Activated CD4-positive, alpha-beta memory T cell treated with anti-CD3 and anti-CD28 coated beads, Interleukin-2, amount 10 ng/mL, durations not matched to agents 7 days and 5 days (primary cell): ENCODE measurements at regions not wholly inside any gene's neighbourhood (a gene's known extent, or its start where the extent isn't known, plus 50 kb on each side); places are given as distances from the start of the nearest gene placed in this dataset.

Experiments
- CTCF ChIA-PET: fragments of 350-600 bp; sonication (Branson Sonifier 250); formaldehyde crosslinking; loops from one replicate; lab custom pipeline; 2021; ENCODE audit warnings: antibody characterized with exemption, inconsistent platforms; lab: Charles Lee
- POLR2A ChIA-PET: fragments of 350-600 bp; sonication (Branson Sonifier 250); formaldehyde crosslinking; loops from one replicate; lab custom pipeline; 2021; ENCODE audit warnings: antibody characterized with exemption; lab: Charles Lee
- DNase-seq: peaks from one replicate; pipeline ENCODE4 v3.0.0-alpha.2; 2020
- H3K27ac Mint-ChIP-seq: one replicate; pipeline ENCODE4 v1.8.0; 2021; ENCODE audit warnings: mild to moderate bottlenecking, mixed read lengths
- H3K27me3 Mint-ChIP-seq: one replicate; pipeline ENCODE4 v1.8.0; 2021; ENCODE audit warnings: mixed read lengths
- H3K36me3 Mint-ChIP-seq: one replicate; pipeline ENCODE4 v1.8.0; 2021; ENCODE audit warnings: low read depth, mixed read lengths
- H3K4me1 Mint-ChIP-seq: one replicate; pipeline ENCODE4 v1.8.0; 2021; ENCODE audit warnings: mixed read lengths
- H3K4me3 Mint-ChIP-seq: one replicate; pipeline ENCODE4 v1.8.0; 2021; ENCODE audit warnings: mild to moderate bottlenecking, mixed read lengths
- H3K9me3 Mint-ChIP-seq: one replicate; pipeline ENCODE4 v1.8.0; 2021; ENCODE audit warnings: mixed read lengths

- H3K36me3 Mint-ChIP-seq = no peaks in the 10 kb centered on the region
- DNase-seq = no peak
- no peaks in the 10 kb centered on the region for H3K27me3 Mint-ChIP-seq
- ChIA-PET CTCF (no interaction called here), POLR2A (interaction anchor here (0.7 kb wide), 1 partner anchor 14 kb away, joined by 3 read pairs; no protein-coding TSS in a partner anchor)
- H3K4me1 Mint-ChIP-seq = no peaks in the 10 kb centered on the region
- no peak overlapping the region for H3K27ac Mint-ChIP-seq
- H3K9me3 Mint-ChIP-seq = no peaks in the 10 kb centered on the region
- H3K4me3 Mint-ChIP-seq = no peak overlapping the region
These were observed 199.1 kb downstream of the TJP1 start for GRCh38 chr15:29623116-29623639.

- no peaks in the 10 kb centered on the region for H3K36me3 Mint-ChIP-seq
- POLR2A ChIA-PET = interaction anchor here (0.7 kb wide), 1 partner anchor 15 kb away, joined by 3 read pairs; no protein-coding TSS in a partner anchor
- no peaks in the 10 kb centered on the region for H3K9me3 Mint-ChIP-seq
- H3K4me1 Mint-ChIP-seq = no peaks in the 10 kb centered on the region
- CTCF ChIA-PET = no interaction called here
- H3K27me3 Mint-ChIP-seq = no peaks in the 10 kb centered on the region
- H3K4me3 Mint-ChIP-seq = no peak overlapping the region
- no peak for DNase-seq
- no peak overlapping the region for H3K27ac Mint-ChIP-seq
These were observed 199.6 kb downstream of the TJP1 start for GRCh38 chr15:29622637-29623036.

- no peaks in the 10 kb centered on the region for H3K27me3 Mint-ChIP-seq
- DNase-seq = no peak
- no peaks in the 10 kb centered on the region for H3K4me1 Mint-ChIP-seq
- CTCF ChIA-PET = no interaction called here
- H3K4me3 Mint-ChIP-seq = no peak overlapping the region
- POLR2A ChIA-PET = no interaction called here
- H3K9me3 Mint-ChIP-seq = no peaks in the 10 kb centered on the region
- no peak overlapping the region for H3K27ac Mint-ChIP-seq
- H3K36me3 Mint-ChIP-seq = no peaks in the 10 kb centered on the region
These were observed 200.7 kb downstream of the TJP1 start for GRCh38 chr15:29621616-29622015.

GRCh38 chr15:29618586-29618985 lies 203.7 kb downstream of the TJP1 start:
- peaks cover 3% of the 10 kb centered on the region for H3K9me3 Mint-ChIP-seq
- CTCF ChIA-PET = no interaction called here
- no peak overlapping the region for H3K4me3 Mint-ChIP-seq
- H3K27me3 Mint-ChIP-seq = no peaks in the 10 kb centered on the region
- no peaks in the 10 kb centered on the region for H3K36me3 Mint-ChIP-seq
- DNase-seq = no peak
- no peaks in the 10 kb centered on the region for H3K4me1 Mint-ChIP-seq
- H3K27ac Mint-ChIP-seq = no peak overlapping the region
- POLR2A ChIA-PET = no interaction called here

GRCh38 chr15:29616512-29616911 lies 205.8 kb downstream of the TJP1 start:
- no peak for DNase-seq
- Mint-ChIP-seq H3K4me1 (no peaks in the 10 kb centered on the region), H3K27ac (no peak overlapping the region), H3K4me3 (no peak overlapping the region), H3K27me3 (no peaks in the 10 kb centered on the region), H3K9me3 (peaks cover 3% of the 10 kb centered on the region), H3K36me3 (no peaks in the 10 kb centered on the region)
- CTCF ChIA-PET = no interaction called here
- POLR2A ChIA-PET = no interaction called here

- H3K27ac Mint-ChIP-seq = no peak overlapping the region
- CTCF ChIA-PET = no interaction called here
- POLR2A ChIA-PET = no interaction called here
- H3K36me3 Mint-ChIP-seq = no peaks in the 10 kb centered on the region
- H3K9me3 Mint-ChIP-seq = peaks cover 3% of the 10 kb centered on the region
- no peaks in the 10 kb centered on the region for H3K27me3 Mint-ChIP-seq
- no peaks in the 10 kb centered on the region for H3K4me1 Mint-ChIP-seq
- no peak for DNase-seq
- H3K4me3 Mint-ChIP-seq = no peak overlapping the region
These were observed 206.5 kb downstream of the TJP1 start for GRCh38 chr15:29615791-29616190.

GRCh38 chr15:29613951-29614382 lies 208.3 kb downstream of the TJP1 start:
- no peak for DNase-seq
- no peaks in the 10 kb centered on the region for H3K4me1 Mint-ChIP-seq
- H3K4me3 Mint-ChIP-seq = no peak overlapping the region
- H3K36me3 Mint-ChIP-seq = no peaks in the 10 kb centered on the region
- H3K9me3 Mint-ChIP-seq = peaks cover 3% of the 10 kb centered on the region
- ChIA-PET POLR2A (no interaction called here), CTCF (no interaction called here)
- no peaks in the 10 kb centered on the region for H3K27me3 Mint-ChIP-seq
- H3K27ac Mint-ChIP-seq = no peak overlapping the region

GRCh38 chr15:29612701-29613100 lies 209.6 kb downstream of the TJP1 start:
- POLR2A ChIA-PET = no interaction called here
- Mint-ChIP-seq H3K27me3 (no peaks in the 10 kb centered on the region), H3K36me3 (no peaks in the 10 kb centered on the region), H3K27ac (no peak overlapping the region), H3K4me1 (no peaks in the 10 kb centered on the region), H3K9me3 (peaks cover 3% of the 10 kb centered on the region), H3K4me3 (no peak overlapping the region)
- CTCF ChIA-PET = no interaction called here
- no peak for DNase-seq

- POLR2A ChIA-PET = no interaction called here
- no peaks in the 10 kb centered on the region for H3K36me3 Mint-ChIP-seq
- no peak for DNase-seq
- peaks cover 3% of the 10 kb centered on the region for H3K9me3 Mint-ChIP-seq
- CTCF ChIA-PET = no interaction called here
- no peaks in the 10 kb centered on the region for H3K4me1 Mint-ChIP-seq
- no peak overlapping the region for H3K4me3 Mint-ChIP-seq
- no peaks in the 10 kb centered on the region for H3K27me3 Mint-ChIP-seq
- H3K27ac Mint-ChIP-seq = no peak overlapping the region
These were observed 210.2 kb downstream of the TJP1 start for GRCh38 chr15:29612096-29612495.

- CTCF ChIA-PET = no interaction called here
- POLR2A ChIA-PET = no interaction called here
These were observed 211.2 kb downstream of the TJP1 start for GRCh38 chr15:29611057-29611456.

GRCh38 chr15:29601811-29602210 lies 220.5 kb downstream of the TJP1 start:
- Mint-ChIP-seq H3K4me3 (no peak overlapping the region), H3K27ac (no peak overlapping the region), H3K27me3 (no peaks in the 10 kb centered on the region), H3K4me1 (no peaks in the 10 kb centered on the region), H3K36me3 (no peaks in the 10 kb centered on the region), H3K9me3 (no peaks in the 10 kb centered on the region)
- DNase-seq = no peak
- CTCF ChIA-PET = no interaction called here
- POLR2A ChIA-PET = no interaction called here

More at GRCh38 chr15:29611057-29611456, 211.2 kb downstream of the TJP1 start:
- Mint-ChIP-seq H3K4me3 (no peak overlapping the region), H3K4me1 (no peaks in the 10 kb centered on the region), H3K27me3 (no peaks in the 10 kb centered on the region), H3K9me3 (peaks cover 3% of the 10 kb centered on the region), H3K36me3 (no peaks in the 10 kb centered on the region), H3K27ac (no peak overlapping the region)
- no peak for DNase-seq

GRCh38 chr15:29600262-29600661 lies 222.0 kb downstream of the TJP1 start:
- Mint-ChIP-seq H3K27ac (no peak overlapping the region), H3K9me3 (no peaks in the 10 kb centered on the region), H3K4me1 (no peaks in the 10 kb centered on the region), H3K36me3 (no peaks in the 10 kb centered on the region), H3K4me3 (no peak overlapping the region), H3K27me3 (no peaks in the 10 kb centered on the region)
- ChIA-PET CTCF (no interaction called here), POLR2A (no interaction called here)
- no peak for DNase-seq

- Mint-ChIP-seq H3K4me3 (no peak overlapping the region), H3K4me1 (no peaks in the 10 kb centered on the region), H3K9me3 (no peaks in the 10 kb centered on the region), H3K27ac (no peak overlapping the region), H3K27me3 (no peaks in the 10 kb centered on the region), H3K36me3 (no peaks in the 10 kb centered on the region)
- ChIA-PET CTCF (no interaction called here), POLR2A (no interaction called here)
- no peak for DNase-seq
These were observed 226.0 kb downstream of the TJP1 start for GRCh38 chr15:29596266-29596665.

- no peaks in the 10 kb centered on the region for H3K9me3 Mint-ChIP-seq
- H3K4me3 Mint-ChIP-seq = no peak overlapping the region
- POLR2A ChIA-PET = no interaction called here
- no peak overlapping the region for H3K27ac Mint-ChIP-seq
- H3K27me3 Mint-ChIP-seq = no peaks in the 10 kb centered on the region
- no peaks in the 10 kb centered on the region for H3K4me1 Mint-ChIP-seq
- CTCF ChIA-PET = no interaction called here
- no peaks in the 10 kb centered on the region for H3K36me3 Mint-ChIP-seq
- DNase-seq = no peak
These were observed 228.6 kb downstream of the TJP1 start for GRCh38 chr15:29593629-29594028.
